Cardiac fibroblast (primary cell): ENCODE measurements at regions not wholly inside any gene's neighbourhood (a gene's known extent, or its start where the extent isn't known, plus 50 kb on each side); places are given as distances from the start of the nearest gene placed in this dataset.

Source experiments
- DNase-seq, 2 donors: peaks; one replicate each; pipeline versions ENCODE4 v3.0.0 to v3.0.0-alpha.2; 2010; ENCODE audit warnings: low read depth in 2 of 2
- H3K4me3 ChIP-seq, 2 donors: replicated peaks in 1 of 2; 1 replicate in 1 of 2; 2 replicates in 1 of 2; pipeline ENCODE4 v1.5.1; 2011; ENCODE audit warnings: low read depth in 2 of 2, low read length in 2 of 2, mild to moderate bottlenecking in 2 of 2, moderate library complexity in 1 of 2
- CTCF ChIP-seq: IDR thresholded peaks from one replicate; pipeline ENCODE4 v1.5.1; 2011; ENCODE audit warnings: low read depth, mild to moderate bottlenecking, low read length, inconsistent platforms

DNA sequence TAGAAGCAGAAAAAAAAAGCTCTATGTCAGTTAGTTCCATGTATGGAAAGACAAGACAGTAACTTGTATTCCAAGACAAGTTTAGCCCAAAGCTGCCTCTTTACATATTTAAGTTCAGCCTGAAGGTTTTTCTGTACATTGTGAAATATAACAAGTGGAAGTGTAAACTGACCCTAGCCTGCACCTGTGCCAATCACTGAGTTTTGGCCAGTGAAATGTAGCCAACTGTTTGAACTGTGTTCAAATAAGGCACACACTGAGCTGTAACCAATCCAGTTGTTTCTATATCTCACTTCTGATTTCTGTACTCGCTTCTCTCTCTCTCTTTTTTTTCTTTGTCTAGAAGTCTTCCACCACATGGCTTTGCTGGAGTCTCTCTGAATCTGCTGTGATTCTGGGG, 1227.1 kb downstream of the NCAM2 start:
- TF ChIP-seq CTCF, result no peak
- DNase-seq, result no peak
- no peak overlapping the region for H3K4me3 ChIP-seq

- H3K4me3 ChIP-seq, result no peak overlapping the region
- DNase-seq, result no peak
- no peak for TF ChIP-seq CTCF
Observed at GRCh38 chr21:22231013-22231412, 1232.8 kb downstream of the NCAM2 start.

DNA sequence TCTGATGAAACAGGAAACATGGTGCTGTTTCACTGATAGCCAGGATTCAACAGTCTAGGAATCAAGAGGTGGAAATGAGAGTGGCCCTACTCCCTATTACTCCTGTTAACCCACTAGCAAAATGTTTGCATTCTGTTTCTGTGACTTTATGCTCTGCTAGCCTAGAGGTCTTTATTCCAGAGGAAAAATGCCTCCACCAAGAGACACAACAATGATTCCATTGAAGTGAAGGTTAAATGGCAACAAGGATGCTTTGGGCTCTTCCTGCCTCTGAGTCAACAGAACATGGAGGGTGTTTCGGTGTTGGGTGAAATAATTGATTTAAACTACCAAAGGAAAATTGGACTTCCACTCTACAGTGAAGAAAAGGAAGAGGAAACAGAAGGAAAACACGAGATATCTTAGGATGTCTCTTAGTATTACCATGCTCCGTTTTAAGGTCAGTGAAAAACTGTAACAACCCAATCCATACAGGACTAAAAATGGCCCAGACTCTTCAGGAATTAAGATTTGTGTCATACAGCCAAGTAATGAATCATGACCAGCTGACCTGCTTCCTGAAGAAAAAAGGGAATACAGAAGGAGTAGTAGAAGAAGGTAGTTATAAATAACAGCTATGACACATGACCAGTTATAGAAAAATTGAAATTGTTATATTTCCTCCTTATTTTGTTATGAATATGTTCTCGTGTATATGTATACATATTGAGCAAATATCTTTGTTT, 1237.8 kb downstream of the NCAM2 start:
- DNase-seq, result no peak
- TF ChIP-seq CTCF, result no peak

GRCh38 chr21:22244516-22244915, 1246.3 kb downstream of the NCAM2 start:
- no peak for TF ChIP-seq CTCF
- no peak overlapping the region for H3K4me3 ChIP-seq
- no peak for DNase-seq

More for the DNA sequence above, 1237.8 kb downstream of the NCAM2 start:
- H3K4me3 ChIP-seq, result no peak overlapping the region

DNA sequence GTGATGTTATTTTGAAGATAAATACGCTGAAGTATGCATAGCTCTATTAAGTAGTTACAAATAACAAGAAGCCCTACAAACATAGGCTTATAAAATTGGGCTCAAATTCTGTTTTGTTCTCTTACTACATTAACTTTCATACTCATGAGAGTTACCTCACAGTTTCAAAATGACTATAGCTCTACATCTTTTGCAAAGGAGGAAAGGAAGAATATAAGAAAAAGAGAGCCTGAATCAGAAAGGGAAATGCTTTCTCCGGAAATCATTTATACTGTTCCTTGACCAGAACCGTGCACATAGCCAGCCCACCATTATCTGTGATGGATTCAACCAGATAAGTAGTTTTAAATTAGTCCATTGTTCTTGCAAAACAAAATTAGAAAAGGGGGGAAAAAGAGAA, 1252.1 kb downstream of the NCAM2 start:
- no peak for TF ChIP-seq CTCF
- H3K4me3 ChIP-seq, result no peak overlapping the region
- no peak for DNase-seq

- DNase-seq, result no peak
- H3K4me3 ChIP-seq, result no peak overlapping the region
- no peak for TF ChIP-seq CTCF
Observed at GRCh38 chr21:22253761-22254160, 1255.6 kb downstream of the NCAM2 start.

DNA sequence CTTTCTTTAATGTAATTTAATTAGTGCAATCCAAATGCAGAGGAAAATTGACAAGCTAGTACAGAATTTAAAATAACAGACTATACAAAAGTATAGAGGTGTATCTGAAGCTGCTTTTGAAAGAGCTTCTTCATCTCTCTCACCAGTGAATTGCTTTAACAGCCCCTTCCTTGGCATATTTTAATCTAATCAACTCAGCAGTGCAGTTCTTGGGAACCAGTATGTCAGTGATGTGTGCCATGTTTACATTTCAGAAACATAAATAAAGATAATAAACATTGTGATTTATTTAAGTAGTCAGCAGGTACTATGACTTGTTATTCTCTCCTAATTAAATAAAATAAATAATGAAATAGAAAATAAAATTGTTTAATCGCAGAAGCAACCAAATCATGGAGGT, 1260.6 kb downstream of the NCAM2 start:
- no peak for TF ChIP-seq CTCF
- no peak overlapping the region for H3K4me3 ChIP-seq
- DNase-seq, result no peak
